ENCODE measurements at regions not wholly inside any gene's neighbourhood (a gene's known extent, or its start where the extent isn't known, plus 50 kb on each side); places are given as distances from the start of the nearest gene placed in this dataset.

- H2AFZ ChIP-seq: no peak overlapping the region
- H3K36me3 ChIP-seq (replicated peaks; ENCODE audit: insufficient read depth, low read depth): no peaks in the 10 kb centered on the region
- TF ChIP-seq EZH2 (IDR thresholded peaks at IDR 0.05; ENCODE audit: borderline replicate concordance) (no peak), EZH2phosphoT487 (IDR thresholded peaks at IDR 0.05; ENCODE audit: low read depth, severe bottlenecking, unreplicated experiment) (no peak), CTCF (IDR thresholded peaks at IDR 0.05; ENCODE audit: poor library complexity) (no peak)
- H3K9me2 ChIP-seq (replicated peaks; ENCODE audit: insufficient read depth): no peaks in the 10 kb centered on the region
- no peaks in the 10 kb centered on the region for H4K20me1 ChIP-seq (ENCODE audit: insufficient read depth, poor library complexity, severe bottlenecking)
- H3K9me3 ChIP-seq (ENCODE audit: low read depth): no peaks in the 10 kb centered on the region
- no peak overlapping the region for H3K27ac ChIP-seq
- DNase-seq (ENCODE audit: low spot score): no peak
- 98% methylated on average over 19 of the region's 19 CpGs for WGBS (ENCODE audit: low lambda C conversion rate, missing lambda C conversion rate)
- no peaks in the 10 kb centered on the region for H3K79me2 ChIP-seq
- H3K4me2 ChIP-seq: no peak overlapping the region
- no peak overlapping the region for H3K4me3 ChIP-seq
- no peaks in the 10 kb centered on the region for H3K4me1 ChIP-seq (ENCODE audit: insufficient read depth)
- no peaks in the 10 kb centered on the region for H3K27me3 ChIP-seq
Measured at GRCh38 chr2:6495466-6495865, 370.2 kb downstream of the CMPK2 start.

- no peaks in the 10 kb centered on the region for H3K9me2 ChIP-seq (replicated peaks; ENCODE audit: insufficient read depth)
Measured at GRCh38 chr2:6496376-6496775, 369.3 kb downstream of the CMPK2 start.

GRCh38 chr2:6497048-6497447 lies 368.7 kb downstream of the CMPK2 start:
- Histone ChIP-seq H3K27me3 (no peaks in the 10 kb centered on the region), H3K36me3 (replicated peaks; ENCODE audit: insufficient read depth, low read depth) (no peaks in the 10 kb centered on the region), H4K20me1 (ENCODE audit: insufficient read depth, poor library complexity, severe bottlenecking) (no peaks in the 10 kb centered on the region), H3K4me3 (no peak overlapping the region), H3K4me1 (ENCODE audit: insufficient read depth) (no peaks in the 10 kb centered on the region), H3K9me2 (replicated peaks; ENCODE audit: insufficient read depth) (no peaks in the 10 kb centered on the region), H3K9me3 (ENCODE audit: low read depth) (no peaks in the 10 kb centered on the region), H3K4me2 (no peak overlapping the region), H3K79me2 (no peaks in the 10 kb centered on the region), H3K27ac (no peak overlapping the region), H2AFZ (no peak overlapping the region)
- no peak for DNase-seq (ENCODE audit: low spot score)
- 87% methylated on average over 1 of the region's 1 CpG for WGBS (ENCODE audit: low lambda C conversion rate, missing lambda C conversion rate)
- TF ChIP-seq CTCF (IDR thresholded peaks at IDR 0.05; ENCODE audit: poor library complexity) (no peak), EZH2 (IDR thresholded peaks at IDR 0.05; ENCODE audit: borderline replicate concordance) (no peak), EZH2phosphoT487 (IDR thresholded peaks at IDR 0.05; ENCODE audit: low read depth, severe bottlenecking, unreplicated experiment) (no peak)

More at GRCh38 chr2:6496376-6496775, 369.3 kb downstream of the CMPK2 start:
- Histone ChIP-seq H3K9me3 (ENCODE audit: low read depth) (no peaks in the 10 kb centered on the region), H3K79me2 (no peaks in the 10 kb centered on the region), H3K4me2 (no peak overlapping the region), H3K36me3 (replicated peaks; ENCODE audit: insufficient read depth, low read depth) (no peaks in the 10 kb centered on the region), H3K4me3 (no peak overlapping the region), H4K20me1 (ENCODE audit: insufficient read depth, poor library complexity, severe bottlenecking) (no peaks in the 10 kb centered on the region), H3K27me3 (no peaks in the 10 kb centered on the region), H3K27ac (no peak overlapping the region), H3K4me1 (ENCODE audit: insufficient read depth) (no peaks in the 10 kb centered on the region), H2AFZ (no peak overlapping the region)
- TF ChIP-seq EZH2 (IDR thresholded peaks at IDR 0.05; ENCODE audit: borderline replicate concordance): no peak
- no peak for TF ChIP-seq EZH2phosphoT487 (IDR thresholded peaks at IDR 0.05; ENCODE audit: low read depth, severe bottlenecking, unreplicated experiment)
- no peak for TF ChIP-seq CTCF (IDR thresholded peaks at IDR 0.05; ENCODE audit: poor library complexity)
- DNase-seq (ENCODE audit: low spot score): no peak
- WGBS (ENCODE audit: low lambda C conversion rate, missing lambda C conversion rate): 97% methylated on average over 14 of the region's 14 CpGs

GRCh38 chr2:6498841-6499240 lies 366.9 kb downstream of the CMPK2 start:
- Histone ChIP-seq H3K27me3 (no peaks in the 10 kb centered on the region), H3K79me2 (no peaks in the 10 kb centered on the region), H3K4me1 (ENCODE audit: insufficient read depth) (no peaks in the 10 kb centered on the region)

More at GRCh38 chr2:6498841-6499240, 366.9 kb downstream of the CMPK2 start:
- TF ChIP-seq CTCF (IDR thresholded peaks at IDR 0.05; ENCODE audit: poor library complexity) (no peak), EZH2 (IDR thresholded peaks at IDR 0.05; ENCODE audit: borderline replicate concordance) (no peak), EZH2phosphoT487 (IDR thresholded peaks at IDR 0.05; ENCODE audit: low read depth, severe bottlenecking, unreplicated experiment) (no peak)
- Histone ChIP-seq H3K36me3 (replicated peaks; ENCODE audit: insufficient read depth, low read depth) (no peaks in the 10 kb centered on the region), H3K9me2 (replicated peaks; ENCODE audit: insufficient read depth) (no peaks in the 10 kb centered on the region), H4K20me1 (ENCODE audit: insufficient read depth, poor library complexity, severe bottlenecking) (no peaks in the 10 kb centered on the region), H2AFZ (no peak overlapping the region), H3K4me3 (no peak overlapping the region), H3K4me2 (no peak overlapping the region), H3K27ac (no peak overlapping the region), H3K9me3 (ENCODE audit: low read depth) (no peaks in the 10 kb centered on the region)
- 95% methylated on average over 6 of the region's 6 CpGs for WGBS (ENCODE audit: low lambda C conversion rate, missing lambda C conversion rate)
- no peak for DNase-seq (ENCODE audit: low spot score)

All from hepatocyte (in vitro differentiated cells).